NCI-H2081 (cell line): ENCODE measurements at regions not wholly inside any gene's neighbourhood (a gene's known extent, or its start where the extent isn't known, plus 50 kb on each side); places are given as distances from the start of the nearest gene placed in this dataset.
"Not testable (repeated sequence)": the region's sequence is repeated elsewhere in the genome, so short reads cannot be mapped to it uniquely, and the experiment has no call there.

ENCODE experiments used
- DNase-seq, 2 experiments: peaks; one replicate each; lab custom pipeline; 2025; lab: John Stamatoyannopoulos, UW

- no peak for DNase-seq
These were observed 189.9 kb upstream of the EYA4 start for GRCh38 chr6:133051240-133051639.

DNA sequence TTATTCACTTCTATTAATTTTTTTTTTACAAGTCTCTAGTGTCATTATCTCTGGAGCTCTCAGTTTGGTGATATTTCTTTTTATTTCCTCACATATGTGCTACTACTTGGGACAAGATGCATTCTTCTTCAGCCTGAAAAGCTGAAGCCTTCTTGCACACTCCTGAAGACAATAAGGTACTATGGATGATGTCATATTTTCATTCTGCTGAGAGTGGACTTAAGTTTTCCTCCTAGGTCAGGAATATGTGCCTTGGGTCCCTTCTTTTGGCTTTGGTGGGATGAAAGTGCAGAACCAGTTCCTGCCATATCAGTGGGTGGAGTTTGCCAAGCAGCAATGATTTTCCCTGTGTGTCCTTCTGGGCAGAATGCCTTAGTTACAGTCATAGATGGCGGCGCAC lies 188.7 kb upstream of the EYA4 start:
- DNase-seq: no peak

- DNase-seq: no peak
These were observed 185.7 kb upstream of the EYA4 start for GRCh38 chr6:133055441-133055966.

GRCh38 chr6:133057352-133057751 lies 183.8 kb upstream of the EYA4 start:
- no peak for DNase-seq

DNA sequence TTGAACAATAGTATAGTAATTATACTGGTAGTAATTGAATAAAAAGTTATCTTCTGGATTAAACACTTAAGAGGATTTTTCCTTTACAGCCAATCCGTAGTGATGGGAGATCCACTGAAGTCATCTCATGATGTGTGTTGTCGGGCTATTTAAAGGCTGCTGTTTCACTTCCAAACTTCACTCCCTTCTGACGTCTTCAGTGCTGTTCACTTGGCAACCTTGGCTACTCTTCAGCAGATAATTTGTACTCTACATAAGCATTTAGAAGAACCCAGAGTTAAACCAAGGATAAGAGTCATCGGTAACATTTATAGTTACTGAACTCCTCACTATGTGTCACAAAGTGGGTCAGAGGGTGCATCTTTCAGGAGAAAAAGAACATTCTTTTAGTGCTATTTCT lies 179.1 kb upstream of the EYA4 start:
- DNase-seq: no peak

- no peak for DNase-seq
These were observed 178.4 kb upstream of the EYA4 start for GRCh38 chr6:133062696-133063306.

DNA sequence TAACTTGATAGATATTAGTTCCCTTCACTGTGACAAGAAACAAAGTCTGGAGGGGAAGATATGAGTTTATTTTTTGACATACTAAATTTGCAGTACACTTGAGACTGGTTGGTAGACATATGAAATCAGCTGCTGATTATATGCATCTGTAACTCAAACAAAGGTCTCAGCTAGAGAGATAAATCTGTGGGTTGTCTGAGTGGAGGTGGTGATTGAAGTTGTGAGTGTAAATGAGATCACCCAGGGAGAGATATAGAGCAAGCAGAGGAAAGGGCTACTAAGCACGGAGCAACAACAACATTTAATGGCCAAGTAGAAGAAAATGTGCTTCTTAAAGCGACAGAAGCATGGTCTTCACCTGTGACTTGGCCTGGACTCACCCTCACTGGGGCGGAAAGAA lies 173.2 kb upstream of the EYA4 start:
- DNase-seq: no peak

- DNase-seq: no peak
These were observed 170.6 kb upstream of the EYA4 start for GRCh38 chr6:133070410-133071043.

DNA sequence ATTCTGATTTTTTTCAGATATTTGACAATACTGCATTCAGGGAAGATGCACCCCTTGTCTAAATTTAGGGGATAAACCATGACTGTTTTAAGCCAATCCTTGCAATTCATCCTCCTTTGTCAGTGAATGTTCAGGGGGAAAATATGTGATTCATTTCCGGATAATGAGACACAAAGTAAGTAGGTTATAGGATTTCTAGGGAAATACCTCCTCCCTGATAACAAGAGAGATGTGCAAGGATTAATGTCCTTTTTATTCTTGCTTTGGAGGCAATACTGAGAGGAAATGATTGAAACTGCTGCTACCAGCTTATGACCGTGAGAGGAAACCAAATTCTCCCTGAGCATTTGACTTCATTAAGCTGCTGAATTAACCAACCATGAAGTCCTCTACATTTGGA lies 161.3 kb upstream of the EYA4 start:
- no peak for DNase-seq

DNA sequence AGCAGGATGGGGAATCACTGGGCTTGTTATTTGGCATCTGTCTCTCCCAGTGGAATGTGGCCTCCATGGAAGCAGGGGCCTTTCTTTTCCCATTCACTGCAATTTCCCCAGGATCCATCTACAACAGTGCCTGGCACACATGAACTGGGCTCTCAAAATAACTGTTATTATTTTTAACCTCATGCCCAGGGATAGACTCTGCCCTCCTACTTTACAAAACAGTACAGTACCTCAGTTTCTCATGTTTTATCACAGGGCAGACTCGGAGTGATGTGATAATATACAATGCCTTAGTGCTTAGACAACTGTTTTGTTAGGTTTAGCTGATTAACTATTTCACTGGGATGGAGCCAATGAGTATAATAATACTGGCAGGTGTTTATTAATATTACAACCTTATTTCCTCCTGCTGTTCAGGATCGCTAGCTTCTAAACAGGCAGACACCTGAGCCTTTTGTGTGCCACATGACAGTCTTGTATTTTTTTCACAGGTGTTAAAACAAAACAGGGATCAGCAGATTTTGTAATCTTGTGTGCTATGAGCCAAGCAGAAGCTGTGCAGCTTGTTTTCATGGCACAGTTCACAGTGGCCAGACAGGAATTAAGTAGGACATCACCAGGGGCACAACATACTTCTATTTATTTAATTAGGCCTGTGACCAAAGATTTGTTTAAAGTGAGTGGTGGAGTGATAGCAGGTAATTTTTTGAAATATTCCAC lies 157.7 kb upstream of the EYA4 start:
- DNase-seq: peak; percentile 3 to 61

DNA sequence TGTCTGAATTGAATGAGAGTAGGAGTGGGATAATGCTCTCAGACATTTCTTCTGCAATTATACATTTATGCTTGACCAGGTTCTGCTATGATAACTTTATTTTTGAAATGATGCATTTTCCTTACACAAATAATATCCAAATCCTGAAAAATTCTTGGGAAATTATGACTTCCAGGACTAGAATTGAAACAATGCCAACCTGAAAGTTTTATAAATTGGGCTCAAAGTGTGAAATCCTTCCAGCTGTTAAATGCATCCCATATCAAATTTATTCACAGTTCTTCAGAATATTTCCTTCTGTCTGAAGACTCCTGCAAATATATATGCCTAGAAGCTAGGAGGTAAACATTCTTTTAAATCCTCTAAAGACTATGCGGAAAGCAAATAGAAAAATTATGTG lies 155.7 kb upstream of the EYA4 start:
- DNase-seq: no peak

DNA sequence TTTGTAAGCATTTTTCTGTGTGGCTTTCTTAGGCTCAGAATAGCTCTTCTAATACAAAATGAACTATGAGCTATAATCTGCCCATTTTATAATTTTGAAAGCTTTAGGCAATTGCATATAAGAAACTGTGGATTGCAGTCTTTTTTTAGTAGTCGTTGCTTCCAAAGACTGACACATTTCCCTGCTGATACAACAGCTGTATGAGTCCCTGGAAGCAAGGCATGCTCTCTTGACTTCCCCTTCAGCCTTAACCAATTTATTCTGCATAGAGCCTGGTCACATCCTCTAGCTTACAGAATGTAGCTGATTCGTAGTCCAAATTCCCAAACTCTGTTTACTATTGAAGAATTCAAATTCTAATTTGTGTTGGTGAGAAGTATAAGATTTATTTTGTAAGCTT lies 155.3 kb upstream of the EYA4 start:
- DNase-seq: no peak

GRCh38 chr6:133088931-133089695 lies 152.0 kb upstream of the EYA4 start:
- DNase-seq: no peak

- DNase-seq: no peak
These were observed 149.0 kb upstream of the EYA4 start for GRCh38 chr6:133092199-133092598.

GRCh38 chr6:133092771-133093170 lies 148.4 kb upstream of the EYA4 start:
- DNase-seq: no peak

DNA sequence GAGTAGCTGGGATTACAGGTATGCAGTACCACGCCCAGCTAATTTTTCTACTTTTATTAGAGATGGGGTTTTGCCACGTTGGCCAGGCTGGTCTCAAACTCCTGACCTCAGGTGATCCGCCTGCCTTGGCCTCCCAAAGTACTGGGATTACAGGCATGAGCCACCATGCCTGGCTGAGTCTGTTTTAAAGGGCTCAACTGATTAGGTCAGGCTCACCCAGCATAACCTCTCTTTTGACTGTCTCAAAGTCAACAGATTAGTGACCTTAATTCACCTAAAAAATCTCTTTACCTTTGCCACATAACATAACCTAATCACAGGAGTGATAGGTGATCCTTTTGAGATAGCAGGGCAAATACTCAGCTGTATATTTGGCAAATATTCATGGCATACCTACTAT lies 147.9 kb upstream of the EYA4 start:
- DNase-seq: not testable (repeated sequence)

DNA sequence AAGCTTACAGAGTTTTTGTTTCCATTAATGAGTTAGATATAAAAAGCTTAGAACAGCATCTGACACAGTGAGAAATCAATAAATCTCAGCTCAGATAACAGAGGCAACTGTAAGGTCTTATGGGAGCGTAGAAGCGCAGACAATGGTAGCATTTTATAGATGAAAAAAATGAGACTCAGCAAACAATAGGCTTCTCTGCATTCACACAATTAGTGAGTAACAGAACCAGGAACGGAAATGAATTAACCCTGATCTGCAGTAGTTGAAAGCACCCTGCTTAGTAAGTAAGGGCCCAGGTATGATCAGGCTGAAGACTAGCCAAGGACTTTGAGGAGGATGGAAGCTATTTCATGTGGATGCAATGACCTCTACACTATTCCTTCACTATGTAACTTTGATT lies 147.2 kb upstream of the EYA4 start:
- DNase-seq: peak in 1 of 2 experiments; percentile 11

DNA sequence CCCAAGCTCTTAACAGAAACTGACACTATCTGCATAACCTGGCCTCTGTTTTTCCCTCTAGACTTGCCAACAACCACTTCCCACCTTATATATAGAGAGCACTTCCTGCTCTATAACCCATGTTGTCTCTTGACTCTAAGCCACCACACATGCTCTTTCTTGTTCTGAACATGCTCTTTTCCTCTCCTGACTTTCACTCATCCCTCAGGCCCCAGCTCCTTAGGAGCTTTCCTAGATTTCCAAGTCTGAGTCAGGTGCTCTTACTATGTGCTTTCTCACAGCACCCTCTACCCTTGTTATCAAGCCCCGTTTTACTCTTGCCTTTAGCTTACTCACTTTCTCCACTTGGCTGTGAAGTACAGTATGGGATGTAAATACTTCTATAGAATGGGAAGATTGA lies 143.9 kb upstream of the EYA4 start:
- no peak for DNase-seq

DNA sequence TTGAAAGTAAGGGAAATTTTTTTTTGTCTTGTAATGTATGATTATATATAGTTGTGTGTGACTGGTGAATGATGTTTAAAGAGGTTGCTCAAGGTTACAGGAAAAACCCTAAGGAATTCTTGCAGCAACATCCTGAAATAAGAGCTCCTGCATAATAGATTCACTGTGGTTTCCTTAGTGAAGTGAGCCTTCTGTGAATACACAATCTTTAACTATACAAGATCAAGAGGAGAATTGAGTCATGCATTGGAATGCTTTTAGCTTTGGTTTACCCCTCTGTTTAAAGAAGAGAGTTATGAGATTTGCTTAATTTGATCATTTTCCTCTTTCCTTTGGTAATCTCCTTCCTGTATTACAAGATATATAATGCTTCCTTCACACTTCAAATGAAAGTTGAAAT lies 141.6 kb upstream of the EYA4 start:
- no peak for DNase-seq

GRCh38 chr6:133100865-133101264 lies 140.3 kb upstream of the EYA4 start:
- no peak for DNase-seq

GRCh38 chr6:133101790-133102189 lies 139.4 kb upstream of the EYA4 start:
- no peak for DNase-seq

GRCh38 chr6:133106934-133107333 lies 134.2 kb upstream of the EYA4 start:
- DNase-seq: no peak

GRCh38 chr6:133108419-133108818 lies 132.7 kb upstream of the EYA4 start:
- DNase-seq: no peak
